ENCODE measurements at regions not wholly inside any gene's neighbourhood (a gene's known extent, or its start where the extent isn't known, plus 50 kb on each side); places are given as distances from the start of the nearest gene placed in this dataset.

DNA sequence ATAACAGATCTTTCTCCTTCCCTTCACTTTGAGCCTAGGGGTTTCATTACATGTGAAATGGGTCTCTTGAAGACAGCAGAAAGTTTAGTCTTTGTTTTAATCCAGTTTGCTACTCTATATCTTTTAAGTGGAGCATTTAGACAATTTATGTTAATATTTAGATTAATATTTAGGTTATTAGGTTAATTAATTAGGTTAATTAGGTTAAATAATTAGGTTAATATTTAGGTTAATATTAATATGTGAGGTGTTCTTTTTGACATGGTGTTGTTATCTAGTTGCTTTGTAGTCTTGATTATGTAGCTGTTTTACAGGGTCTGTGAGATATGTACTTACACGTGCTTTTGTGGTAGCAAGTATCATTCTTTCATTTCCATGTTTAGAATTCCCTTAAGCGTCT, 312.9 kb downstream of the NEK10 start:
- Histone ChIP-seq H3K36me3 (no peaks in the 10 kb centered on the region), H3K9me3 (peaks cover 0 to 9% of the 10 kb centered on the region in 2 donors), H3K4me1 (no peaks in the 10 kb centered on the region), H3K27me3 (no peaks in the 10 kb centered on the region), H3K27ac (no peak overlapping the region), H3K4me3 (no peak overlapping the region)
- TF ChIP-seq, protein P1, sequence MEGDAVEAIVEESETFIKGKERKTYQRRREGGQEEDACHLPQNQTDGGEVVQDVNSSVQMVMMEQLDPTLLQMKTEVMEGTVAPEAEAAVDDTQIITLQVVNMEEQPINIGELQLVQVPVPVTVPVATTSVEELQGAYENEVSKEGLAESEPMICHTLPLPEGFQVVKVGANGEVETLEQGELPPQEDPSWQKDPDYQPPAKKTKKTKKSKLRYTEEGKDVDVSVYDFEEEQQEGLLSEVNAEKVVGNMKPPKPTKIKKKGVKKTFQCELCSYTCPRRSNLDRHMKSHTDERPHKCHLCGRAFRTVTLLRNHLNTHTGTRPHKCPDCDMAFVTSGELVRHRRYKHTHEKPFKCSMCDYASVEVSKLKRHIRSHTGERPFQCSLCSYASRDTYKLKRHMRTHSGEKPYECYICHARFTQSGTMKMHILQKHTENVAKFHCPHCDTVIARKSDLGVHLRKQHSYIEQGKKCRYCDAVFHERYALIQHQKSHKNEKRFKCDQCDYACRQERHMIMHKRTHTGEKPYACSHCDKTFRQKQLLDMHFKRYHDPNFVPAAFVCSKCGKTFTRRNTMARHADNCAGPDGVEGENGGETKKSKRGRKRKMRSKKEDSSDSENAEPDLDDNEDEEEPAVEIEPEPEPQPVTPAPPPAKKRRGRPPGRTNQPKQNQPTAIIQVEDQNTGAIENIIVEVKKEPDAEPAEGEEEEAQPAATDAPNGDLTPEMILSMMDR (IDR thresholded peaks at IDR 0.05) = no peak
- DNase-seq (ENCODE audit: low spot score) = no peak

DNA sequence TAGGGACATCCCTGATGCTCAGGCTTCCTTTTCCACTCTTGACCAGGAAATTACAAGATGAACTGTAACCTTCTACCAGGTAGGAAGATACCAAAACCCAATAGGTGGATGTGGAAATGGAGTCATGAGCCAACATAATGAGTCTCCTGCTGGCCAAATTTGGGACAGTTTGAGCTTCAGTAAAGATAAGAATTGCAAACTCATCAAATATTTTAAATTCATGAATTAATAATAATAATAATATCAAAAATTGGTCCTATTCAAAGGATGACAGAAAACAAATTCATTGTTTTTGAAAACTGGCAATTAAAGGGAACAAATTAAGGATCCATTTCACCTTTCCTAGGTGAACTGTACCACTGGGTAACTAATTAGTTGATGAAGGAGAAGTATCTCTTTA, 309.7 kb downstream of the NEK10 start:
- Histone ChIP-seq H3K27ac (no peak overlapping the region), H3K4me1 (peaks cover 0 to 5% of the 10 kb centered on the region in 2 donors), H3K4me3 (no peak overlapping the region), H3K36me3 (no peaks in the 10 kb centered on the region), H3K27me3 (no peaks in the 10 kb centered on the region), H3K9me3 (no peaks in the 10 kb centered on the region)
- no peak for DNase-seq (ENCODE audit: low spot score)
- TF ChIP-seq, protein P1 (IDR thresholded peaks at IDR 0.05) = no peak
